Vagina (tissue), 2 donors: ENCODE measurements at regions not wholly inside any gene's neighbourhood (a gene's known extent, or its start where the extent isn't known, plus 50 kb on each side); places are given as distances from the start of the nearest gene placed in this dataset.

Experiments used
- CTCF ChIP-seq, 3 experiments: fragments of 450-650 bp in 2 of 3; fragments of 200-600 bp in 1 of 3; sonication (generic) in 1 of 3; IDR thresholded peaks; one replicate each; pipeline ENCODE4 v1.5.1; 2017 to 2019; ENCODE audit warnings: antibody characterized with exemption in 3 of 3, mild to moderate bottlenecking in 2 of 3, moderate library complexity in 2 of 3
- POLR2A ChIP-seq, 2 donors: fragments of 450-650 bp; IDR thresholded peaks; one replicate each; pipeline ENCODE4 v1.6.1; 2017; ENCODE audit warnings: antibody characterized with exemption in 2 of 2, mild to moderate bottlenecking in 2 of 2, moderate library complexity in 2 of 2

GRCh38 chr18:68391801-68392200, 323.1 kb downstream of the TMX3 start:
- no peak for TF ChIP-seq CTCF (IDR thresholded peaks at IDR 0.05)
- no peak for TF ChIP-seq POLR2A (IDR thresholded peaks at IDR 0.05)
